Peyer's patch (tissue), 4 donors: ENCODE measurements at regions not wholly inside any gene's neighbourhood (a gene's known extent, or its start where the extent isn't known, plus 50 kb on each side); places are given as distances from the start of the nearest gene placed in this dataset.
"Not testable (repeated sequence)": the region's sequence is repeated elsewhere in the genome, so short reads cannot be mapped to it uniquely, and the experiment has no call there.

Experiments used
- POLR2A ChIP-seq, 2 donors: fragments of 450-650 bp; IDR thresholded peaks; one replicate each; pipeline ENCODE4 v1.5.1; 2017; ENCODE audit warnings: antibody characterized with exemption in 2 of 2, mild to moderate bottlenecking in 2 of 2, moderate library complexity in 2 of 2
- TF ChIP-seq, protein P1 (sequence below), 6 experiments: fragments of 450-650 bp in 4 of 6; fragments of 200-600 bp in 2 of 6; sonication (generic) in 1 of 6; IDR thresholded peaks; one replicate each; pipeline ENCODE4 v1.5.1; 2017 to 2019; ENCODE audit warnings: antibody characterized with exemption in 6 of 6, mild to moderate bottlenecking in 3 of 6, moderate library complexity in 1 of 6

GRCh38 chr15:84409357-84409756, 173.8 kb downstream of the GOLGA6L4 start:
- TF ChIP-seq, protein P1, sequence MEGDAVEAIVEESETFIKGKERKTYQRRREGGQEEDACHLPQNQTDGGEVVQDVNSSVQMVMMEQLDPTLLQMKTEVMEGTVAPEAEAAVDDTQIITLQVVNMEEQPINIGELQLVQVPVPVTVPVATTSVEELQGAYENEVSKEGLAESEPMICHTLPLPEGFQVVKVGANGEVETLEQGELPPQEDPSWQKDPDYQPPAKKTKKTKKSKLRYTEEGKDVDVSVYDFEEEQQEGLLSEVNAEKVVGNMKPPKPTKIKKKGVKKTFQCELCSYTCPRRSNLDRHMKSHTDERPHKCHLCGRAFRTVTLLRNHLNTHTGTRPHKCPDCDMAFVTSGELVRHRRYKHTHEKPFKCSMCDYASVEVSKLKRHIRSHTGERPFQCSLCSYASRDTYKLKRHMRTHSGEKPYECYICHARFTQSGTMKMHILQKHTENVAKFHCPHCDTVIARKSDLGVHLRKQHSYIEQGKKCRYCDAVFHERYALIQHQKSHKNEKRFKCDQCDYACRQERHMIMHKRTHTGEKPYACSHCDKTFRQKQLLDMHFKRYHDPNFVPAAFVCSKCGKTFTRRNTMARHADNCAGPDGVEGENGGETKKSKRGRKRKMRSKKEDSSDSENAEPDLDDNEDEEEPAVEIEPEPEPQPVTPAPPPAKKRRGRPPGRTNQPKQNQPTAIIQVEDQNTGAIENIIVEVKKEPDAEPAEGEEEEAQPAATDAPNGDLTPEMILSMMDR (IDR thresholded peaks at IDR 0.05): not testable (repeated sequence)
- not testable (repeated sequence) for TF ChIP-seq POLR2A (IDR thresholded peaks at IDR 0.05)
